ENCODE measurements at regions not wholly inside any gene's neighbourhood (a gene's known extent, or its start where the extent isn't known, plus 50 kb on each side); places are given as distances from the start of the nearest gene placed in this dataset.

DNA sequence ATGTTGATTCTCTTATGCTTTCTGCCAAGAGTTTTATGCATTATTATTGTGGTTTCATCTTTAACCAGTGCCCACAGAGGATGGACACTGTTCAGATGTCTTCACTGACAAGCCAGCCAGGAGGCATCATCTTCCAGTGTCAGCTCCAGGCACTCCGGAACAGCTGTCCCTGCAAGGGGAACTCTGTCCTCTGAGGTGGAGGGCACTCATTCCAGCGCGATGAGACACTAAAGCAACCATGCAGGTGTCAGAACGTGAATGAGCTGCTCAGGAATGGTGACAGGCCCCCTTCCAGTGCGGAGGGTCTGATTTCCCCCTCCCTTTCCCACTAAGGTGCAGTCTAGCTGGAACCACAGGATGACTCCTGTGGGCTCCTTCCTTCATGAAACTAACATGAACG lies 117.5 kb downstream of the NOG start:
- POLR2A ChIA-PET (ENCODE audit: partially characterized antibody) = no interaction called here
- no peaks in the 10 kb centered on the region for H3K36me3 ChIP-seq (ENCODE audit: control insufficient read depth in 2 of 4, insufficient read depth in 4 of 4, low read length in 3 of 4)
- H3K14ac ChIP-seq (ENCODE audit: insufficient read length) = no peak overlapping the region

More for the DNA sequence above, 117.5 kb downstream of the NOG start:
- Histone ChIP-seq H2BK12ac (ENCODE audit: low read depth, low read length) (no peak overlapping the region), H3K4me3 (ENCODE audit: extremely low read depth in 1 of 4, insufficient read depth in 2 of 4, low read depth in 3 of 4, low read length in 4 of 4) (no peak overlapping the region), H3K79me1 (ENCODE audit: low read depth, low read length) (no peaks in the 10 kb centered on the region), H2BK5ac (ENCODE audit: low read depth, low read length) (no peak overlapping the region), H3K23ac (ENCODE audit: insufficient read length) (no peak overlapping the region), H3K4ac (replicated peaks; ENCODE audit: insufficient read length, low read depth, low read length) (no peak overlapping the region), H3K4me1 (replicated peaks in 1 of 4; ENCODE audit: control insufficient read depth in 3 of 4, insufficient read depth in 4 of 4, low read length in 3 of 4) (peaks cover 0 to 12% (median 4%) of the 10 kb centered on the region in 4 experiments; a peak in 2 of 7 replicates), H2BK120ac (replicated peaks; ENCODE audit: low read depth, low read length) (no peak overlapping the region), H3K9ac (replicated peaks in 1 of 4; ENCODE audit: extremely low read depth in 1 of 4, low read depth in 3 of 4, low read length in 3 of 4) (no peak overlapping the region), H2AFZ (ENCODE audit: low read length) (no peak overlapping the region), H4K8ac (ENCODE audit: extremely low read depth, insufficient read depth, low read length) (no peak overlapping the region), H3K56ac (replicated peaks; ENCODE audit: insufficient read length, low read depth, low read length) (no peak overlapping the region), H3K27me3 (replicated peaks in 1 of 4; ENCODE audit: control insufficient read depth in 3 of 4, extremely low read depth in 1 of 4, insufficient read depth in 3 of 4, low read length in 3 of 4) (no peaks in the 10 kb centered on the region; a peak in 1 of 7 replicates), H3K27ac (ENCODE audit: low read depth, low read length) (no peak overlapping the region), H3K9me3 (ENCODE audit: insufficient read depth in 2 of 2, low read depth in 1 of 2, low read length in 1 of 2) (no peaks in the 10 kb centered on the region), H4K5ac (ENCODE audit: insufficient read length, low read depth, low read length) (no peak overlapping the region), H4K91ac (replicated peaks; ENCODE audit: insufficient read length, low read length) (no peak overlapping the region), H2AK5ac (ENCODE audit: low read depth, low read length) (no peak overlapping the region), H3K18ac (ENCODE audit: extremely low read depth, low read length) (no peak overlapping the region), H2BK15ac (ENCODE audit: low read length) (0 out of 2 replicates have a peak overlapping the region, but pooled peaks have one; percentile 5), H3K23me2 (ENCODE audit: low read depth, low read length) (no peaks in the 10 kb centered on the region), H3K4me2 (ENCODE audit: insufficient read depth in 1 of 2, low read depth in 2 of 2, low read length in 2 of 2) (no peak overlapping the region), H3K79me2 (ENCODE audit: control insufficient read depth in 1 of 2, insufficient read depth in 2 of 2, low read length in 2 of 2) (no peaks in the 10 kb centered on the region), H4K20me1 (replicated peaks in 1 of 2; ENCODE audit: control insufficient read depth in 1 of 2, insufficient read depth in 2 of 2, low read length in 2 of 2) (no peaks in the 10 kb centered on the region), H2BK20ac (ENCODE audit: low read length) (0 out of 2 replicates have a peak overlapping the region, but pooled peaks have one; percentile 24)
- TF ChIP-seq ZNF274 (IDR thresholded peaks at IDR 0.05; ENCODE audit: borderline replicate concordance, extremely low read depth, low read length) (no peak), NRF1 (IDR thresholded peaks at IDR 0.05; ENCODE audit: low read depth, low read length) (no peak), CTBP2 (IDR thresholded peaks at IDR 0.05; ENCODE audit: borderline replicate concordance, insufficient read depth, insufficient read length, low read length) (no peak), BRCA1 (IDR thresholded peaks at IDR 0.05; ENCODE audit: low read depth, low read length) (no peak), GABPA (IDR thresholded peaks at IDR 0.05; ENCODE audit: borderline replicate concordance, insufficient read depth, low read length) (no peak), RXRA (IDR thresholded peaks at IDR 0.05; ENCODE audit: insufficient read depth, low read depth, low read length) (no peak), TBP (IDR thresholded peaks at IDR 0.05; ENCODE audit: low read depth, low read length) (no peak), RBBP5 (IDR thresholded peaks at IDR 0.05; ENCODE audit: borderline replicate concordance, low read depth, low read length) (no peak)
- TF ChIP-seq, protein P1, sequence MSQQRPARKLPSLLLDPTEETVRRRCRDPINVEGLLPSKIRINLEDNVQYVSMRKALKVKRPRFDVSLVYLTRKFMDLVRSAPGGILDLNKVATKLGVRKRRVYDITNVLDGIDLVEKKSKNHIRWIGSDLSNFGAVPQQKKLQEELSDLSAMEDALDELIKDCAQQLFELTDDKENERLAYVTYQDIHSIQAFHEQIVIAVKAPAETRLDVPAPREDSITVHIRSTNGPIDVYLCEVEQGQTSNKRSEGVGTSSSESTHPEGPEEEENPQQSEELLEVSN (IDR thresholded peaks at IDR 0.05) = no peak
- TF ChIP-seq, protein P2, sequence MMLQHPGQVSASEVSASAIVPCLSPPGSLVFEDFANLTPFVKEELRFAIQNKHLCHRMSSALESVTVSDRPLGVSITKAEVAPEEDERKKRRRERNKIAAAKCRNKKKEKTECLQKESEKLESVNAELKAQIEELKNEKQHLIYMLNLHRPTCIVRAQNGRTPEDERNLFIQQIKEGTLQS (IDR thresholded peaks at IDR 0.05; ENCODE audit: insufficient read depth, low read depth, low read length) = no peak
- CTCF ChIA-PET (ENCODE audit: partially characterized antibody) = interaction anchor here (0.8 to 3.8 kb wide), 6 partner anchors 9 to 209 kb away, joined by 3 to 17 read pairs (median 4); partner anchors contain the start of gene NOG
- DNase-seq (ENCODE audit: low read depth in 1 of 2, low spot score in 2 of 2) = no peak
- FAIRE-seq = no peak
- WGBS, 2 experiments (ENCODE audit: extremely low coverage in 1 of 2, insufficient coverage in 1 of 2, insufficient read length in 1 of 2, insufficient replicate concordance in 2 of 2, low coverage in 1 of 2, low lambda C conversion rate in 2 of 2, missing lambda C conversion rate in 1 of 2) = 83% methylated on average over 6 of the region's 6 CpGs; no CpG with 5 or more reads in 1 of the 2 experiments
